Pancreas (tissue), 10 donors: ENCODE measurements at regions not wholly inside any gene's neighbourhood (a gene's known extent, or its start where the extent isn't known, plus 50 kb on each side); places are given as distances from the start of the nearest gene placed in this dataset.

Source experiments
- ATAC-seq, 4 donors: fragments of 200-7000 bp; cut with Tn5 transposase; one replicate each; pipeline versions ENCODE4 v1.8.0 to v1.9.1; 2020; ENCODE audit warnings: mild to moderate bottlenecking in 4 of 4, moderate library complexity in 4 of 4
- DNase-seq, 6 donors: peaks; one replicate each; pipeline ENCODE4 v3.0.0-alpha.2; 2020
- FAIRE-seq: peaks from 2 replicates; lab custom pipeline; 2012; peaks lifted over from hg19 to GRCh38; lab: Jason Lieb, UNC
- H3K27ac ChIP-seq, 4 donors: fragments of 200-600 bp; sonication (generic); 1 replicate in 3 of 4; 2 replicates in 1 of 4; pipeline versions ENCODE4 v1.5.0 to v1.8.0; 2020
- H3K27me3 ChIP-seq, 4 donors: fragments of 200-600 bp; one replicate each; pipeline ENCODE4 v1.8.0; 2021
- H3K36me3 ChIP-seq, 3 donors: fragments of 200-600 bp; sonication (generic) in 1 of 3; one replicate each; pipeline versions ENCODE4 v1.5.0 to v1.8.0; 2020 to 2021
- H3K4me1 ChIP-seq, 3 donors: fragments of 200-600 bp; one replicate each; pipeline ENCODE4 v1.8.0; 2021
- H3K4me3 ChIP-seq, 4 donors: fragments of 200-600 bp; sonication (generic) in 2 of 4; one replicate each; pipeline versions ENCODE4 v1.5.0 to v1.8.0; 2020 to 2021
- H3K9me3 ChIP-seq, 4 donors: fragments of 200-600 bp; one replicate each; pipeline ENCODE4 v1.8.0; 2021
- WGBS, 2 donors: extraction: QIAGEN DNeasy Blood & Tissue Kit; methylation state at CpG; one replicate each; pipeline ENCODE4 v1.1.7; 2013; 5-methylcytosine and 5-hydroxymethylcytosine counted together
- intact Hi-C, 3 donors: fragments of 100-400 bp; cut with DNase I; formaldehyde crosslinking; loops; one replicate each; pipeline versions ENCODE4 v1.11.1 to v1.14.2; 2022
- TF ChIP-seq, protein P1 (sequence below), 4 donors: fragments of 200-600 bp; sonication (generic) in 3 of 4; IDR thresholded peaks; one replicate each; pipeline versions ENCODE4 v1.5.0 to v1.8.0; 2021; ENCODE audit warnings: antibody characterized with exemption in 4 of 4
- donor health status: healthy with polysubstance abuse.
- donor health status: DM: no; HTN: no; CAD: no; lungs with moderate emphysema.
- donor health status: DM: no; HTN: no; CAD: no.
- donor health status: control.
- donor health status: control.
- donor health status: Bipolar disorder and iron deficiency.
- donor health status: DM: yes; HTN: yes; CAD: no.
- donor health status: DM: no; HTN: no; CAD: no.
- donor health status: DM: no; HTN: no; CAD: no.
- donor health status: DM: yes; HTN: yes; CAD: no.

DNA sequence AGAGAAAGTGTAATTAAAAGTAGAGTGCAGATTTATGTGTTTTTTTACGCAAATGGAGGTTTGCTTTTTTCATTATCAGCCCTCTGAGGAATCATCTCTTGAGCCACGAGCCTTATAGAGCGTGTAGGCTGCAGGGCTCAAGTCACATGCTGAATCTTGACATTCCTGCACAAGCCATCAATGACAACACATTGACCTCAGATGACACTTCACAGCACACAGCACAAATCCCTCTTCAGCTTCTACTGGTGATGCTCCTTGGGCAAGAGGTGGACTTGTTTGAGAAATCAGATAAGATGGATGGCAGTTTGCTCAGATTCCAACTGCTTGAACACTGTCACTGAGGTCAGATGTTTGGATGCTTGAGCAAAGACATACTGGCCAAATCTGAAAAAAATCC, 250.6 kb downstream of the SNCA start:
- 59 to 76% methylated on average over 3 of the region's 3 CpGs for WGBS, 2 donors
- FAIRE-seq (no peak), DNase-seq (no peak), ATAC-seq (no peak)
- intact Hi-C loops, result no loop called here
- H3K36me3 ChIP-seq, result no peaks in the 10 kb centered on the region
- H3K4me1 ChIP-seq, result no peaks in the 10 kb centered on the region
- TF ChIP-seq, protein P1, sequence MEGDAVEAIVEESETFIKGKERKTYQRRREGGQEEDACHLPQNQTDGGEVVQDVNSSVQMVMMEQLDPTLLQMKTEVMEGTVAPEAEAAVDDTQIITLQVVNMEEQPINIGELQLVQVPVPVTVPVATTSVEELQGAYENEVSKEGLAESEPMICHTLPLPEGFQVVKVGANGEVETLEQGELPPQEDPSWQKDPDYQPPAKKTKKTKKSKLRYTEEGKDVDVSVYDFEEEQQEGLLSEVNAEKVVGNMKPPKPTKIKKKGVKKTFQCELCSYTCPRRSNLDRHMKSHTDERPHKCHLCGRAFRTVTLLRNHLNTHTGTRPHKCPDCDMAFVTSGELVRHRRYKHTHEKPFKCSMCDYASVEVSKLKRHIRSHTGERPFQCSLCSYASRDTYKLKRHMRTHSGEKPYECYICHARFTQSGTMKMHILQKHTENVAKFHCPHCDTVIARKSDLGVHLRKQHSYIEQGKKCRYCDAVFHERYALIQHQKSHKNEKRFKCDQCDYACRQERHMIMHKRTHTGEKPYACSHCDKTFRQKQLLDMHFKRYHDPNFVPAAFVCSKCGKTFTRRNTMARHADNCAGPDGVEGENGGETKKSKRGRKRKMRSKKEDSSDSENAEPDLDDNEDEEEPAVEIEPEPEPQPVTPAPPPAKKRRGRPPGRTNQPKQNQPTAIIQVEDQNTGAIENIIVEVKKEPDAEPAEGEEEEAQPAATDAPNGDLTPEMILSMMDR (IDR thresholded peaks at IDR 0.05), result no peak
- no peaks in the 10 kb centered on the region for H3K27me3 ChIP-seq
- no peak overlapping the region for H3K4me3 ChIP-seq
- no peaks in the 10 kb centered on the region for H3K9me3 ChIP-seq
- H3K27ac ChIP-seq, result no peak overlapping the region

DNA sequence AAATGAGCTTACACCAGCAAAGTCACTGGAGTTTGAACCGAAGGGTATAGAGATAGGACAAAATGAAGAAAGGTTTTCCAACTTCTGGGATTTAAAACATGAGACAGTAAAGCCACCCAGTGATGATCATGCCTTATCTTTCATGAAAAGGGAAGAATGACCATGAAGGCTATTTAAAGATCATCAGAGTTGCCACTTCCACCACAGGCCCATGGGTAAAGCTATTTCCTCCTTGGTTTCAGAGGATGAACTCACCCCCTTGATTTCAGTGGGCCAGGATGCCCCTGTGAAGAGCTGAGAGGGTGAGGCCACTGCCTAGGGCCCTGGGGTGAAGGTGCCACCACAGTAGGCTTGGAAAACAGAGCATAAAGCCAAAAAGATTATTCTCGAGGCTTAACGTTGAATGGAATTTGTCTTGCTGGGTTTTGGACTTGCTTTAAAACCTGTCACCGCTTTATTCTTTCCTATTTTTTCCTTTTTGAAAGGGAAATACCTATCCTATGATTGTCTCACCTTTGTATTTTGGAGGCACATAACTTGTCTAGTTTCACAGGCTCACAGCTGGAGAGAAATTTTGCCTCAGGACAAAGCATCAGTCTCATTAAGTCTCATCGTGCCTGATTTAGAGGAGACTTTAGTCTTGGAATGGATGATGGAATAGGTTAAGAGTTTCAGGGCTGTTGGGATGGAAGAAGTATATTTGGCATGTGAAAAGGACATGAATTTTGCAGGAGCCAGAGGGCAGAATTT, 254.0 kb downstream of the SNCA start:
- Histone ChIP-seq H3K27ac (no peak overlapping the region), H3K27me3 (no peaks in the 10 kb centered on the region), H3K4me3 (no peak overlapping the region), H3K9me3 (no peaks in the 10 kb centered on the region), H3K4me1 (no peaks in the 10 kb centered on the region), H3K36me3 (no peaks in the 10 kb centered on the region)
- ATAC-seq, result no peak
- no peak for DNase-seq
- TF ChIP-seq, protein P1 (IDR thresholded peaks at IDR 0.05), result no peak
- no peak for FAIRE-seq
- 83 to 86% methylated on average over 5 of the region's 5 CpGs for WGBS, 2 donors
- intact Hi-C loops, result no loop called here

- Histone ChIP-seq H3K27ac (no peak overlapping the region), H3K4me1 (no peaks in the 10 kb centered on the region), H3K4me3 (no peak overlapping the region), H3K36me3 (no peaks in the 10 kb centered on the region), H3K9me3 (no peaks in the 10 kb centered on the region), H3K27me3 (no peaks in the 10 kb centered on the region)
- DNase-seq (no peak), ATAC-seq (no peak), FAIRE-seq (no peak)
- WGBS, 2 donors, result 0% methylated on average over 1 of the region's 1 CpG
- TF ChIP-seq, protein P1 (IDR thresholded peaks at IDR 0.05), result no peak
- intact Hi-C loops, result no loop called here
These were observed 257.2 kb downstream of the SNCA start for GRCh38 chr4:89579771-89580170.

DNA sequence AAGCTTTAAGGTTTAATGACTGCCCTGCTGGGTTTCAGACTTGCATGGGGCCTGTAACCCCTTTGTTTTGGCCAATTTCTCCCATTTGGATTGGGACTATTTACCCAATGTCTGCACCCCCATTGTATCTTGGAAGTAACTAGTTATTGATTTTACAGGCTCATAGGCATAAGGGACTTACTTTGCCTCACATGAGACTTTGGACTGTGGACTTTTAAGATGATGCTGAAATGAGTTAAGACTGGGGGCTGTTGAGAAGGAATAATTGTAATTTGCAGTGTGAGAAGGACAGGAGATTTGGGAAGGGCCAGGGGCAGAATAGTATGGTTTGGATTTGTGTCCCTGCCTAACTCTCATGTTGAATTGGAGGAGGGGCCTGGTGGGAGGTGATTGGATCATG, 260.7 kb downstream of the SNCA start:
- no peak for DNase-seq
- ATAC-seq, result no peak
- Histone ChIP-seq H3K9me3 (no peaks in the 10 kb centered on the region), H3K4me3 (no peak overlapping the region), H3K27me3 (no peaks in the 10 kb centered on the region), H3K4me1 (no peaks in the 10 kb centered on the region), H3K27ac (no peak overlapping the region), H3K36me3 (no peaks in the 10 kb centered on the region)
- no peak for FAIRE-seq
- intact Hi-C loops, result no loop called here
- TF ChIP-seq, protein P1 (IDR thresholded peaks at IDR 0.05), result no peak

DNA sequence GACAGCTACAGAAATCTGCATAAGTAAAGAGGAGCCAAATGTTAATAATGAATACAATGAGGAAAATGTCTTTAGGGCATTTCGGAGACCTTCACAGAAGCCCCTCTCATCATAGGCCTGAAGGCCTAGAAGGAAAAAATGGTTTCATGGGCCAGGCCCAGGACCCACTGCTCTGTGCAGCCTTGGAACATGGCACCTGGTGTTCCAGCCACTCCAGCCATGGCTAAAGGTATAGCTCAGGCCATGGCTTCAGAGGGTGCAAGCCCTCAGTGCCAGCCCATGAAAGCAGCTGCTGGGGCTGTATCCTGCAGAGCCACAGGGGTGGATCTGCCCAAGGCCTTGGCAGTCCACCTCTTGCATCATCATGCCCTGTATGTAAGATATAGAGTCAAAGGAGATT, 261.1 kb downstream of the SNCA start:
- WGBS, 2 donors, result 95% methylated on average over 1 of the region's 1 CpG
- no peak for FAIRE-seq

More for the DNA sequence above, 261.1 kb downstream of the SNCA start:
- no peak overlapping the region for H3K27ac ChIP-seq
- no peaks in the 10 kb centered on the region for H3K27me3 ChIP-seq
- no peaks in the 10 kb centered on the region for H3K9me3 ChIP-seq
- no peak overlapping the region for H3K4me3 ChIP-seq
- DNase-seq (peak in 1 of 6 donors; percentile 23), ATAC-seq (no peak)
- intact Hi-C loops, result no loop called here
- TF ChIP-seq, protein P1 (IDR thresholded peaks at IDR 0.05), result no peak
- H3K36me3 ChIP-seq, result no peaks in the 10 kb centered on the region
- H3K4me1 ChIP-seq, result no peaks in the 10 kb centered on the region
